ENCODE measurements at regions not wholly inside any gene's neighbourhood (a gene's known extent, or its start where the extent isn't known, plus 50 kb on each side); places are given as distances from the start of the nearest gene placed in this dataset.

DNA sequence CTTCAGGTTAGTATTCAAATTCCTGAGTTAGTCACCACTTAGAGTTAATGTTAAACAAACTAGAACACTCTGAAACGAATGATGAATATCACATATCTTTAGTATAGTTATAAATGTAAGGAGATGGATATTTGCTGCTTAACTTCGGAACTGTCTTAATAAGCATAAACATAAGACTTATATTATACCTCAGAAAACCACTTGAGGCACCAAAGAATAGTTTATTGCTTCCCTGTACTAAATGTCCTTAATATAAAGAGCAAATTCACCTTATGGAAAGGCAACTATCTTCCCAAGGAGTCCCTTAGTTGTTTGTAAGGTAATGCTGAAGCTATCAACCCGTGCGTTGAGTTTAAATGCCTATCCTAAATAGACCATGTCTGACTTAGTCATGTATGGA, 300.0 kb upstream of the ADAMTSL1 start:
- TF ChIP-seq, protein P1, sequence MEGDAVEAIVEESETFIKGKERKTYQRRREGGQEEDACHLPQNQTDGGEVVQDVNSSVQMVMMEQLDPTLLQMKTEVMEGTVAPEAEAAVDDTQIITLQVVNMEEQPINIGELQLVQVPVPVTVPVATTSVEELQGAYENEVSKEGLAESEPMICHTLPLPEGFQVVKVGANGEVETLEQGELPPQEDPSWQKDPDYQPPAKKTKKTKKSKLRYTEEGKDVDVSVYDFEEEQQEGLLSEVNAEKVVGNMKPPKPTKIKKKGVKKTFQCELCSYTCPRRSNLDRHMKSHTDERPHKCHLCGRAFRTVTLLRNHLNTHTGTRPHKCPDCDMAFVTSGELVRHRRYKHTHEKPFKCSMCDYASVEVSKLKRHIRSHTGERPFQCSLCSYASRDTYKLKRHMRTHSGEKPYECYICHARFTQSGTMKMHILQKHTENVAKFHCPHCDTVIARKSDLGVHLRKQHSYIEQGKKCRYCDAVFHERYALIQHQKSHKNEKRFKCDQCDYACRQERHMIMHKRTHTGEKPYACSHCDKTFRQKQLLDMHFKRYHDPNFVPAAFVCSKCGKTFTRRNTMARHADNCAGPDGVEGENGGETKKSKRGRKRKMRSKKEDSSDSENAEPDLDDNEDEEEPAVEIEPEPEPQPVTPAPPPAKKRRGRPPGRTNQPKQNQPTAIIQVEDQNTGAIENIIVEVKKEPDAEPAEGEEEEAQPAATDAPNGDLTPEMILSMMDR (IDR thresholded peaks at IDR 0.05): no peak
- TF ChIP-seq POLR2A (IDR thresholded peaks at IDR 0.05; ENCODE audit: low read depth): no peak
- no peak for TF ChIP-seq POLR2AphosphoS5 (IDR thresholded peaks at IDR 0.05)
